ENCODE measurements at regions not wholly inside any gene's neighbourhood (a gene's known extent, or its start where the extent isn't known, plus 50 kb on each side); places are given as distances from the start of the nearest gene placed in this dataset.

- TF ChIP-seq, protein P1, sequence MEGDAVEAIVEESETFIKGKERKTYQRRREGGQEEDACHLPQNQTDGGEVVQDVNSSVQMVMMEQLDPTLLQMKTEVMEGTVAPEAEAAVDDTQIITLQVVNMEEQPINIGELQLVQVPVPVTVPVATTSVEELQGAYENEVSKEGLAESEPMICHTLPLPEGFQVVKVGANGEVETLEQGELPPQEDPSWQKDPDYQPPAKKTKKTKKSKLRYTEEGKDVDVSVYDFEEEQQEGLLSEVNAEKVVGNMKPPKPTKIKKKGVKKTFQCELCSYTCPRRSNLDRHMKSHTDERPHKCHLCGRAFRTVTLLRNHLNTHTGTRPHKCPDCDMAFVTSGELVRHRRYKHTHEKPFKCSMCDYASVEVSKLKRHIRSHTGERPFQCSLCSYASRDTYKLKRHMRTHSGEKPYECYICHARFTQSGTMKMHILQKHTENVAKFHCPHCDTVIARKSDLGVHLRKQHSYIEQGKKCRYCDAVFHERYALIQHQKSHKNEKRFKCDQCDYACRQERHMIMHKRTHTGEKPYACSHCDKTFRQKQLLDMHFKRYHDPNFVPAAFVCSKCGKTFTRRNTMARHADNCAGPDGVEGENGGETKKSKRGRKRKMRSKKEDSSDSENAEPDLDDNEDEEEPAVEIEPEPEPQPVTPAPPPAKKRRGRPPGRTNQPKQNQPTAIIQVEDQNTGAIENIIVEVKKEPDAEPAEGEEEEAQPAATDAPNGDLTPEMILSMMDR (IDR thresholded peaks at IDR 0.05) = no peak
- TF ChIP-seq POLR2A (IDR thresholded peaks at IDR 0.05) = no peak
Observed at GRCh38 chr7:22664988-22665798, 61.8 kb upstream of the IL6 start.

Measured in body of pancreas (tissue), 4 donors.